SH-SY5Y (cell line): ENCODE measurements at regions not wholly inside any gene's neighbourhood (a gene's known extent, or its start where the extent isn't known, plus 50 kb on each side); places are given as distances from the start of the nearest gene placed in this dataset.

Experiments
- GATA2 ChIP-seq: IDR thresholded peaks from 2 replicates; pipeline ENCODE4 v1.6.1; 2011; ENCODE audit warnings: mild to moderate bottlenecking, low read depth, low read length
- GATA3 ChIP-seq: IDR thresholded peaks from 2 replicates; pipeline ENCODE4 v1.6.1; 2011; ENCODE audit warnings: low read depth, mild to moderate bottlenecking, low read length, moderate library complexity

- no peak for TF ChIP-seq GATA3
- no peak for TF ChIP-seq GATA2
Observed at GRCh38 chr7:130897515-130898419, 163.8 kb upstream of the KLF14 start.
